HG03354 (cell line): ENCODE measurements at regions not wholly inside any gene's neighbourhood (a gene's known extent, or its start where the extent isn't known, plus 50 kb on each side); places are given as distances from the start of the nearest gene placed in this dataset.
"Not testable (repeated sequence)": the region's sequence is repeated elsewhere in the genome, so short reads cannot be mapped to it uniquely, and the experiment has no call there.

Experiments used
- ATAC-seq: cut with Tn5 transposase; IDR thresholded peaks from one replicate; pipeline ENCODE4 v1.9.1; 2021; ENCODE audit warnings: mild to moderate bottlenecking; ENCODE audit not compliant: unreplicated experiment, poor library complexity, severe bottlenecking

- not testable (repeated sequence) for ATAC-seq
These were observed 193.5 kb upstream of the DNAJC19 start for GRCh38 chr3:181183057-181183456.

- no peak for ATAC-seq
These were observed 189.5 kb upstream of the DNAJC19 start for GRCh38 chr3:181178991-181179390.

GRCh38 chr3:181176601-181177000 lies 187.1 kb upstream of the DNAJC19 start:
- ATAC-seq: peak; percentile 79

- ATAC-seq: no peak
These were observed 185.2 kb upstream of the DNAJC19 start for GRCh38 chr3:181174676-181175233.

- no peak for ATAC-seq
These were observed 184.5 kb upstream of the DNAJC19 start for GRCh38 chr3:181174022-181174421.

GRCh38 chr3:181173227-181173626 lies 183.7 kb upstream of the DNAJC19 start:
- ATAC-seq: no peak

GRCh38 chr3:181134873-181135272 lies 145.3 kb upstream of the DNAJC19 start:
- no peak for ATAC-seq

- ATAC-seq: no peak
These were observed 144.3 kb upstream of the DNAJC19 start for GRCh38 chr3:181133832-181134231.

- ATAC-seq: no peak
These were observed 116.1 kb upstream of the DNAJC19 start for GRCh38 chr3:181105646-181106045.

- peak; percentile 58 for ATAC-seq
These were observed 114.1 kb upstream of the DNAJC19 start for GRCh38 chr3:181103605-181104004.

- no peak for ATAC-seq
These were observed 96.5 kb upstream of the DNAJC19 start for GRCh38 chr3:181086011-181086410.

GRCh38 chr3:181081930-181082329 lies 92.4 kb upstream of the DNAJC19 start:
- no peak for ATAC-seq

- ATAC-seq: no peak
These were observed 87.0 kb upstream of the DNAJC19 start for GRCh38 chr3:181076558-181076957.

- ATAC-seq: no peak
These were observed 85.6 kb upstream of the DNAJC19 start for GRCh38 chr3:181075098-181075497.

GRCh38 chr3:181066143-181067087 lies 76.9 kb upstream of the DNAJC19 start:
- ATAC-seq: no peak

- no peak for ATAC-seq
These were observed 66.7 kb upstream of the DNAJC19 start for GRCh38 chr3:181056136-181056732.

- no peak for ATAC-seq
These were observed 65.0 kb upstream of the DNAJC19 start for GRCh38 chr3:181054538-181054937.

GRCh38 chr3:181052256-181052655 lies 62.7 kb upstream of the DNAJC19 start:
- ATAC-seq: no peak

- ATAC-seq: no peak
These were observed 61.2 kb upstream of the DNAJC19 start for GRCh38 chr3:181050738-181051137.

- no peak for ATAC-seq
These were observed 50.5 kb upstream of the DNAJC19 start for GRCh38 chr3:181040030-181040429.
